IPS-15b (cell line): ENCODE measurements at regions not wholly inside any gene's neighbourhood (a gene's known extent, or its start where the extent isn't known, plus 50 kb on each side); places are given as distances from the start of the nearest gene placed in this dataset.

Experiments
- H3K27me3 ChIP-seq: one replicate; pipeline ENCODE4 v1.6.1; 2013; ENCODE audit warnings: low read length; ENCODE audit not compliant: control insufficient read depth, insufficient read depth
- H3K36me3 ChIP-seq: one replicate; pipeline ENCODE4 v1.6.1; 2013; ENCODE audit warnings: low read length; ENCODE audit not compliant: control insufficient read depth, insufficient read depth
- H3K4me1 ChIP-seq: one replicate; pipeline ENCODE4 v1.6.1; 2013; ENCODE audit warnings: mild to moderate bottlenecking, low read length; ENCODE audit not compliant: control insufficient read depth, insufficient read depth
- H3K4me3 ChIP-seq: one replicate; pipeline ENCODE4 v1.5.1; 2013; ENCODE audit warnings: low read depth, low read length
- H3K9ac ChIP-seq: one replicate; pipeline ENCODE4 v1.6.1; 2013; ENCODE audit warnings: low read depth, mild to moderate bottlenecking, low read length
- H3K9me3 ChIP-seq: one replicate; pipeline ENCODE4 v1.6.1; 2013; ENCODE audit warnings: mild to moderate bottlenecking, low read length; ENCODE audit not compliant: control insufficient read depth, insufficient read depth

DNA sequence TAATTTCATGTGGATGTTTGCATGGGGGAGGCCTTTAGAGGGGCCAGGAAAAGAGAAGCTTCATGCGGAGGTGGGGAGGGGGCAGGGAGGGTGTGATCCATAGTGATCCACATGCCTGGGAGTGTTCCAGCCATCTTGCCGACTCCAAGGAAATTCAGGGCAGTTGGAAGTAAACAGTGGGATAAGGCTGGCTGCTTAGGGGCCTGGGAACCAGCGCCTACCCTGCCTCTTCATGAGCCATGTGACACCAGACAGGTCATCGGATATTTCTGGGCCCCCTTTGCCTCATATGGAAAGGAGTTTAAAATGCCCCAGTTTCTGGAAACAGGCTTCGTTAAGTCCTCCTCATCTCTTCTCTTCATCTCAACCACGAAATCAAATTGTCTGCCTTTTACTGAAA is 983.2 kb downstream of the BCL11B start:
- Histone ChIP-seq H3K9ac (no peak overlapping the region), H3K36me3 (no peaks in the 10 kb centered on the region), H3K4me3 (no peak overlapping the region), H3K27me3 (no peaks in the 10 kb centered on the region), H3K9me3 (no peaks in the 10 kb centered on the region), H3K4me1 (no peaks in the 10 kb centered on the region)

DNA sequence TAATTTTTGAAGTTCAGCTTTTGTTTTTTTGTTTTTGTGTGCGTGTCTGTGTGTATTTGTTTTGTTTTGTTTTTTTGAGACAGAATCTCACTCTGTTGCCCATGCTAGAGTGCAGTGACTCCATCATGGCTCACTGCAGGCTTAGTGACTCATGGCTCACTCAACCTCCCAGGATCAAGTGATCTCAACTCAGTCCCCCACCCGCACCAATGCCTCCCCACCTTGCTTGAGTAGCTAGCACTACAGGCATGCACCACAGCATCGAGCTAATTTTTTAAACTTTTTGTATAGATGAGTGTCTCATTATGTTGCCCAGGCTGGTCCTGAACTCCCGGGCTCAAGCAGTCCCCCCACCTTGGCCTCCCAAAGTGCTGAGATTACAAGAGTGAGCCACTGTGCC is 981.4 kb downstream of the BCL11B start:
- H3K4me3 ChIP-seq, result no peak overlapping the region
- no peaks in the 10 kb centered on the region for H3K4me1 ChIP-seq
- no peaks in the 10 kb centered on the region for H3K36me3 ChIP-seq
- no peaks in the 10 kb centered on the region for H3K9me3 ChIP-seq
- H3K9ac ChIP-seq, result no peak overlapping the region
- no peaks in the 10 kb centered on the region for H3K27me3 ChIP-seq

GRCh38 chr14:98292191-98292590 is 979.8 kb downstream of the BCL11B start:
- Histone ChIP-seq H3K9me3 (no peaks in the 10 kb centered on the region), H3K36me3 (no peaks in the 10 kb centered on the region), H3K4me1 (no peaks in the 10 kb centered on the region), H3K4me3 (no peak overlapping the region), H3K9ac (no peak overlapping the region), H3K27me3 (no peaks in the 10 kb centered on the region)

GRCh38 chr14:98293576-98293975 is 978.4 kb downstream of the BCL11B start:
- Histone ChIP-seq H3K4me3 (no peak overlapping the region), H3K27me3 (no peaks in the 10 kb centered on the region), H3K9ac (no peak overlapping the region), H3K9me3 (no peaks in the 10 kb centered on the region), H3K36me3 (no peaks in the 10 kb centered on the region), H3K4me1 (no peaks in the 10 kb centered on the region)

GRCh38 chr14:98296895-98297294 is 975.1 kb downstream of the BCL11B start:
- no peaks in the 10 kb centered on the region for H3K36me3 ChIP-seq
- H3K9ac ChIP-seq, result no peak overlapping the region
- no peak overlapping the region for H3K4me3 ChIP-seq
- H3K4me1 ChIP-seq, result no peaks in the 10 kb centered on the region
- H3K27me3 ChIP-seq, result no peaks in the 10 kb centered on the region
- no peaks in the 10 kb centered on the region for H3K9me3 ChIP-seq

GRCh38 chr14:98297567-98297966 is 974.4 kb downstream of the BCL11B start:
- no peaks in the 10 kb centered on the region for H3K36me3 ChIP-seq
- H3K9ac ChIP-seq, result no peak overlapping the region
- no peaks in the 10 kb centered on the region for H3K9me3 ChIP-seq
- H3K27me3 ChIP-seq, result no peaks in the 10 kb centered on the region
- H3K4me1 ChIP-seq, result no peaks in the 10 kb centered on the region
- no peak overlapping the region for H3K4me3 ChIP-seq

- H3K4me3 ChIP-seq, result no peak overlapping the region
- H3K27me3 ChIP-seq, result no peaks in the 10 kb centered on the region
- no peaks in the 10 kb centered on the region for H3K36me3 ChIP-seq
- H3K9ac ChIP-seq, result no peak overlapping the region
- H3K4me1 ChIP-seq, result no peaks in the 10 kb centered on the region
- no peaks in the 10 kb centered on the region for H3K9me3 ChIP-seq
Measured at GRCh38 chr14:98298481-98299244, 973.3 kb downstream of the BCL11B start.

DNA sequence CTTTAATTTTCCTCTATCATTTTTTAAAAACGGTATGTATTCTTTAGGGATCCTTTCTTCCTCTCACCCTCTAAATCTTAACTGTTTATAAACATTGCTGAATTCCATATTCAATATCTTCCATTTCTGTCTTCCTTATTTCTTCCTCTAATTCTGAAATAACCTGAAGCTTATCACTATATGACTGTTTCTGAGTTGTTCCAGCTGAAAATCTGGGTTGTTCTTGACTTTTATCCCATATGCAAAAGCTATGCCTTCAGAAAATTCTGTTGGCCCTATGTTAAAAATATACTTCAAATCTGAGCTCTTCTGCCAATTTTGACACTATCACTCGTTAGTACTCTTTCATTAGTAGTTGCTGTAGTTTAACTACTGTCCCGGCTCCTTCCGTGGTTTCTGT is 970.3 kb downstream of the BCL11B start:
- Histone ChIP-seq H3K9ac (no peak overlapping the region), H3K27me3 (no peaks in the 10 kb centered on the region), H3K36me3 (no peaks in the 10 kb centered on the region), H3K4me3 (no peak overlapping the region), H3K9me3 (no peaks in the 10 kb centered on the region), H3K4me1 (no peaks in the 10 kb centered on the region)

DNA sequence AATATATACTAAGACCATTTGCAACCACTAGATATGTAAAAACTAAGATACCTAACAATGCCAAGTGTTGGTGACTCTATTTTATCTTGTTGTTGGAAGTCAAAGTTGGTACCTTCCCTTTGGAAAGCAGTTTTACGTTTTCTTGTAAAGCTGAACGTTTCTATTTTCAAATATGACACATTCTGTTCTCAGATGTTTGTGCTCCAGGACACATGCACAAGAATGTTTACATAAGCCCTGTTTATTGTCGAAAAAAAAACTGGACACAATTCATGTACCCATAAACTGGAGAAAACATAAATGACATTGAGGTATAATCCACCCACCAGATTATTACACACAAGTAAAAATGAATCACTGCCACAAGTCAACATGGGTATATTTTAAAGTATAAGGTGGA is 967.4 kb downstream of the BCL11B start:
- Histone ChIP-seq H3K9me3 (no peaks in the 10 kb centered on the region), H3K36me3 (no peaks in the 10 kb centered on the region), H3K4me3 (no peak overlapping the region), H3K27me3 (no peaks in the 10 kb centered on the region), H3K9ac (no peak overlapping the region), H3K4me1 (no peaks in the 10 kb centered on the region)

- no peaks in the 10 kb centered on the region for H3K27me3 ChIP-seq
- H3K4me3 ChIP-seq, result no peak overlapping the region
- no peaks in the 10 kb centered on the region for H3K9me3 ChIP-seq
- no peak overlapping the region for H3K9ac ChIP-seq
- H3K4me1 ChIP-seq, result no peaks in the 10 kb centered on the region
- no peaks in the 10 kb centered on the region for H3K36me3 ChIP-seq
Measured at GRCh38 chr14:98309591-98309990, 962.4 kb downstream of the BCL11B start.

- H3K36me3 ChIP-seq, result no peaks in the 10 kb centered on the region
- H3K27me3 ChIP-seq, result no peaks in the 10 kb centered on the region
- no peak overlapping the region for H3K4me3 ChIP-seq
- H3K9me3 ChIP-seq, result no peaks in the 10 kb centered on the region
- H3K4me1 ChIP-seq, result no peaks in the 10 kb centered on the region
- no peak overlapping the region for H3K9ac ChIP-seq
Measured at GRCh38 chr14:98312006-98312405, 960.0 kb downstream of the BCL11B start.

GRCh38 chr14:98321841-98322240 is 950.2 kb downstream of the BCL11B start:
- no peaks in the 10 kb centered on the region for H3K27me3 ChIP-seq
- H3K4me1 ChIP-seq, result no peaks in the 10 kb centered on the region
- H3K9me3 ChIP-seq, result no peaks in the 10 kb centered on the region
- no peaks in the 10 kb centered on the region for H3K36me3 ChIP-seq
- H3K9ac ChIP-seq, result no peak overlapping the region
- no peak overlapping the region for H3K4me3 ChIP-seq
